CD4-positive, alpha-beta T cell treated with Interleukin-15 for 4 hours (primary cell): ENCODE measurements at regions not wholly inside any gene's neighbourhood (a gene's known extent, or its start where the extent isn't known, plus 50 kb on each side); places are given as distances from the start of the nearest gene placed in this dataset.
"Not testable (repeated sequence)": the region's sequence is repeated elsewhere in the genome, so short reads cannot be mapped to it uniquely, and the experiment has no call there.

ENCODE experiments used
- DNase-seq: peaks from one replicate; pipeline ENCODE4 v3.0.0-alpha.2; 2020; ENCODE audit warnings: low spot score

GRCh38 chr21:32940079-32941014 is 85.4 kb upstream of the OLIG2 start:
- peak; percentile 55 for DNase-seq

DNA sequence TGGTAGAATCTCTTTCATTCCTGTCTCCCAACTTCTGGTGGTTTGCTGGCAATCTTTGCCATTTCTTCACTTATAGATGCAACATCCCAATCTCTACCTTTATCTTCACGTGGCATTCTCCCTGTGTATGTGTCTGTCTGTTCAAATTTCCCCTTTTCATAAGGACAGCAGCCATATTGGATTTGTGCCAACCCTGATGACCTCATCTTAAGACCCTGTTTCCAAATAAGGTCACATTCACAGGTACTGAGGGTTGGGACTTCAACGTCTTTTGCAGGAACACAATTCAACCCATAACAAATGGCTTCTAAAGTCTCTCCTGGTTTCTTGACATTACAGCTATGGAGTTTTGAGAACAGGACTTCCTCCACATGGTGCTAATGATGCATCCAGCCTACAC is 84.5 kb upstream of the OLIG2 start:
- DNase-seq = no peak

DNA sequence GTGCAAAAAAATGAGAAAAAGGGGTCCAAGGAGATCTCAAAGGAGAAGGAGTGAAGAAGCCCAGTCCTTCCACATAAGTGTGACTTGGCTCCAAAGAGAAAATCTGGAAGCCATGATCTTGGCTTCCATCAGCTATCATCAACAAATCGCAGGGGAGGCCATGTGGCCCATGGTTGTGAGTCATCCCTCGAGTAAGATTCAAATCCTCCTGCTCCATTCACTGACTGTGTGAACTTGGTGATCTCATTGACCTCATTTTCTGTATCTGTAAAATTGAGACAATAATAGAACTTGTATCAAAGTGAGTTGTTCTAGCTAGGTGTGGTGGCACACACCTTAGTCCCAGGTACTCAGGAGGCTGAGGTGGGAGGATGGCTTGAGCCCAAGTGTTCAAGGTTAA is 79.1 kb upstream of the OLIG2 start:
- DNase-seq = no peak

DNA sequence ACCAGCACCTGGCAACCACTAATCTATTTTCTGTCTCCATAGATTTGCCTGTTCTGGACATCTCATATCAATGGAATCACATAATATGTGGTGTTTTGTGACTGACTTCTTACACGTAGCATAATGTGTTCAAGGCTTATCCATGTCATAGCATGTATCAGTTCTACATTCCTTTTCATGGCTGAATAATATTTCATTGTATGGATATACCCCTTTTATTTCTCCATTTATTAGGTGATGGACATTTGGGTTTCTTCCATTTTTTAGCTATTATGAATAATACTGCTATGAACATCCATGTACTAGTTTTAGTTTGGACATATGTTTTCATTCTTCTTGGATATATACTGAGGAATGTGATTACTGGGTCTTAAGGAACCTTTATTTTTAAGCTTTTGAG is 78.0 kb upstream of the OLIG2 start:
- no peak for DNase-seq

- DNase-seq = no peak
Measured at GRCh38 chr21:32949701-32950100, 76.0 kb upstream of the OLIG2 start.

DNA sequence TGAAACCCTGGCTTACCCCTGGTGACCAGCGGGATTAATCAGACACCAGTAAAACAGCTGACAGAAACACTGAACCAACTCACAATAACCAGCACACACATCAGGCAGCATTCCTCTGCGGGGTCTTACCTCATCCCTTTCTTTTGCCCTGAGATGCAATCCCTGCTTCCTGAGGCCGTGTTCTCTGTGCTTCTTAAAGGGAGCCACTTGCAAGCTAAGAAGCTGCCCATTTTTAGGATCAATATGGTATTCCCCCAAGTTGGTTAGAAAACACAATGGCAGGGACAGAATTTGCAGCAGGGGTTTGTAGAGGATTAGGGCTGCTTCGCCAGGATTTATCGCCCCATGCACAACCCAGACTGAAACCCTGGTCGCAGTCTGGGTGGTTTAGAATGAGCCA is 74.7 kb upstream of the OLIG2 start:
- DNase-seq = no peak

DNA sequence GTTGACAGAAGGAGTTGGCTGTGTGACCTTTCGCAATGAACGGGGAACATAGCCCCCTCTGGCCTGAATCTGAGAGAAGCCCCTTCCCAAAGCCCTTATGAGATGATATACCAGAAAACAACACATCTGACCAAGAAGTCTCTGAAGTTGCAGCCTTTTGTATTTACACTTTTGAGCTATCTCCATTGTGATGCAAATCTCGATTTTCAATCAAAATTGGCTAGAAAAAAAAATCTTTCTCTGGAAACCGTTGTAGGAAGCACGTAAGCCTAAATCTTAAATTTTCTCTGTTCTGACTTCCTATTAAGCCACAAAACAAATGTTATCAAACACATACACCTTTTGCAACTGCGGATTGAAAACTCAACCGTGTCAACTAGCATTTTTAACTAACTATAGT is 71.4 kb upstream of the OLIG2 start:
- DNase-seq = no peak

DNA sequence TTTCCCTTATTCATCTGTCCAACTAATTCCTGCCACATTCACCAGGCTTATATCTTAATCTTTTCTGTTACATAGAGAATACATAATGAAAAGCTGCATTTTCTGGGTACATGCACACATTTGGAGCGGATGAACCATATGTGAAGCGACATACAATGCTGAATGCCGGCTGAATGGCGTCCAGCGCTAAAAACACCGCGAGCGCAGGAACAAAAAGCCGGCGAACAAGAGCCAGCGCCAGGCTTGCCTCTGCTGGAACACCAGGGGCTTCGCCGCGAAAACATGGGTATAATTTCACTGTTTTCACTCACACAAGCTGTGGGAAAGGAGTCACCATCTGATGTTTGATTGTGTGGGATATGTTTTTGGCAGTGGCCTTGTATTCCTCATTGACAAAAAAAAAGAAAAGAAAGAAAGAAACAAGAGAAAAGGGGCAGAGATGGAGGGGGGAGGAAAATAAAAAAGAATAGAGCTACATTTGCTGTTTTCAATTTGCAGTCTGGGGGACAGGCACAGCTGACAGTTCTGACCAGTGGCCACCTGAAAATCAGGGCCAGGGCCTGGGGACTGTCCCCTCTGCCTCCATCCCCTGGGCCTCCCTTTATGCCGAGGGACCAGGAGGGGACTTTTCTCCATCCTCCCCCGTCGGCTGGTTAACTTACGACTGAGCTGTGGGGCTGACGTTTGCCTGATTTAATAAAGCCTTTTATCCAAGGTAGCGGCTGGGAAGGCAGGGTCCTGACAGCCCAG is 70.2 kb upstream of the OLIG2 start:
- no peak for DNase-seq

DNA sequence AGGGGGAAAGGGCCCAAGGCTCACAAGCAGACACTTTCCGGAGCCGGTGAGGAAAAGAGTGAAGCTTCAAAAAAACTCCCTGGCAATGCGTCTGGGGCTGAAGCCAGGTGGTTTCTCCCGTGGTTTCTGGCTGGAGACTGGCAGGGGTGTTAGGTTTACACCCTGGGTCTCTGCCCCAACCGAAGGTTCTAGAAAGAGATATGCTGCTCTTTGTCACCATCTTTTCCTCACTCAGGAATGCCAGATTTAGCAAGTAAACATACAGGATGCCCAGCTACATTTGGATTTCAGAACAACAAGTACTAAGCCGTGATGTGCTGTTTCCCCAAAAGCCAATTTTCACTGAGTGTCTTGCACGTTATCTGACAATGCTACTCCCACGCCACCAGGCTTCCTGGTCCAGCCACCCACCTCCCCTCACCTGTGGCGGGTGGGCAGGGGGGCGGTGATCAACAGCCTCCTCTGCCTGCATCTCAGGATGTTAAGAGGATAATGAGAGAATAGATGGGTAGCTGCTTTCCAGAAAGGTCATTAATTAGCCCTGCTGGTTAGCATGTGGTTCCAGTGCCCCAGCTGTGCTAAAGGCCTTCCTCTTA is 69.6 kb upstream of the OLIG2 start:
- no peak for DNase-seq

DNA sequence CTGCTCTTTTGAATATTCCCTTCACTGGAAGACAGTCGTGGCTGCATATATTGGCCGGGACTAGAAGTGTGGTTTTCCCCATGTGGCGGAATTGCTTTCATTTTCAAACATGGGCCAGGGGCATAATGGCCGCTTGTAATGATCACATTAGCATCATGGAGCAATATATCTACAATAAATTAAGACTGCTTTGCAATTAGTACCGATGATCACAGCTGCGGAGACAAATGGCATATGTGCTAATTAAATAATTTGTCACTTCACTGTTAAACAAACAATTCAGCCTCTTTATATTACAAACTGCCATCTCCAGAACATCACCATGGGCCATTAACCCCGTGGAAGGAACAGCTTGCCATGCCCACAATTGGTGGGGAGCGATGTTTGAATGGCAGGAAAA is 68.2 kb upstream of the OLIG2 start:
- DNase-seq = no peak

DNA sequence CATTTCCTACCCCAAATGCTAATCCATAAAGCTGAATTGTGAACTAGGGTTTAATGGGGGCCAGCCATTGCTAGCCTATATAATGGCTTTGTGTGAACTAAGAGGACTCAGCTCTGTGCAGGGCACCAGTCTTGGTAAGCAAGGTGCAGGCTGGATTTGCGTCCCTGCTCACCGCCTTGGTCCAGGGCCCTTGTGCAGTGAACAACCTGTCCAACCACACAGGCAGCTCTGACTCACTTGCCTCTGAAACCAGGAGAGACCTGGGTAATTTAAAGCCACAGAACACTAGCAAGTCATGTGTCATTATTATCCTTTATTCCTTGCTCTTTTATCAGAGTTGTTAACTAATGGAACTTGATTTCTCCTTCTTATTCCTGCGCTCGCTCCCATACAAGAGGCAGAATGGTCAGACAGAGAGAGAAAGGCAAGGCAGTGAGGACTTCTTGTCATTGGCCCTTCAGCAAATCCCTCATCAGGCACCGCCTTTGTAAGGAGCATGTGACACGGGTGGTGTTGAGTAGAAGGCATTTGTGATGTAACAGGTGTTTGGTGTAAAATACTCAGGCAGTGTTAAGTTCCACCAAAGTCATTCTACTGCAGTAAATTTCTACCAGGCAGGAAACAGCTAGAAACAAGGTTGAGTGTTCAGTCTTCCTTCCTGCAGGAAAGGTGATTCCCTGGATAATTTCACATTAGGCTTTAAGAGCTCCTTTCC is 67.3 kb upstream of the OLIG2 start:
- DNase-seq = no peak

DNA sequence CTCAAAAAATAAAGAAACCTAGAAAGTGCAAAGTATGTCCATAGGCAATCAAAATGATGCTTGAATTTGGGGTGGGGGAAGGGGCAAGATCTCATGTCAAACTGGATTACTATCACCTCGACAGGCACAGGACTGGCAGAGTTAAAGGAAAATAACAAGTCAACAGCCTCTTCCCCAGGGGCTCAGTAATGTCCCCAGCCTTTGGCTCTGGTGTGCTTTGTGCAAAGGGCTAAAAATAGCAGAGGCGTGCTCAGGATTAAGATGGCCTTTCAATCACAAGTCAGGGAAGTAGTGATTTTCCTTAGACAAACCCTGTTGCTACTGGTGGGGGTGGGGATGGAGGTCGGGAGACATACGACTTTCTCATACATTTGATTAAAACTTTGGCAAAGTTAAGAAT is 63.5 kb upstream of the OLIG2 start:
- DNase-seq = no peak

DNA sequence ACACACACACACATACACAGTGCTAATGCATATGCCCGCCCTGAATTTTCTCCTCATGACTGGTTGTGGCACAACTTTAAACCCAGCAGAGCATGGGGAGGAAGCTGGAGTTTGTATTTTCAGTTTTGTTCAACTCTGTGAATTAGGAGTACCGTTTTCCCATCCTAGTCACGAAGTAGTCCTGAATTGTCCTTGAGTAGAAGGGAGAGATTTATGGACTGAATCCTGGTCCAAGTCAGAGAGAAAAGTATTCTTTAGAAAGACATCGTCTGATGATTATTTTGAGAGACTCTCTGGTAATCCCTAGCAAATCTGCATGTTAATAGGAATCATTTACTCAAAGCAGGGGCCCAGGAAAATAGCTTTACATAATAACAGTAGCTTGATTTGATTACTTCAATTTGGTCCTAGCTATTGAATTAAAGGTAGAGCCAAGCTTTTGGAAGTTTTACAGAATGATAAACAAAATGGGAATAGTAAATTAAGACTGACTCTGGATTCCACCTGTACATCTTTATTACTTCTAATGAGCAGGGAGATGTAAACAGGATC is 60.5 kb upstream of the OLIG2 start:
- no peak for DNase-seq

DNA sequence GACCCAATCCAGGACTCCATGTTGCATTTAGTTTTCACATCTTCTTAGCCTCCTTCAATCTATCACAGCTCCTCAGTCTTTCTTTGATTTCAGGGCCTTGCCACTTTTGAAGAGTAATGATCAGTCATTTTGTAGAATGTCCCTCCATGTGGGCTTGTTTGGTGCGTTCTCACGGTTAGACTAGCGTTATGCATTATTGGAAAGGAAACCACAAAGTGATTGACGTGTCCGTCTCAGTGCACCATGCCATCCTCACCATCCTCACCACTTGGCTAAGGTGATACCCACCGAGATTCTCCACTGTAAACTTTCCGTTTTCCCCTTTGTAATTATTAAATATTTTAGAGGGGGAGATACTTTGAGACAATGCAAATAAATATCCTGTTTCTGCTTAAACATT is 59.6 kb upstream of the OLIG2 start:
- no peak for DNase-seq

DNA sequence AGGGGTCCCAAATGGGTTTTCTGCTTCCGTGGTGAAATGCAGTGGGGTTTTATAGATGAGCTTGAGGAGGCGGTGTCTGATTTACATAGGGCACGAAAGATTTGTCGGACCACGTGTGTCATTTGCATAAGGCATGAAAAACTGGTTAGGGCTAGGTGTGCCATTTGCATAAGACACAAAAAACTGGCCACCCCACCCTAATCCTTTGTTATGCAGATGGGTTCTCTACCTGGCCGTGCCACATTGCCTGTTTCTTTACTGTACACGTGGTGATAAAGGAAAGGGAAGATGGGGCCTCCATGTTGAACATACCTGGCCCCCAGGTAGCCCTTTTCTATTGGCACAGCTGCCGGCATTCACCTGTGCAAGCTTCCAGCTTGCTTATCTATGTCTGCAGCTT is 57.6 kb upstream of the OLIG2 start:
- DNase-seq = not testable (repeated sequence)

DNA sequence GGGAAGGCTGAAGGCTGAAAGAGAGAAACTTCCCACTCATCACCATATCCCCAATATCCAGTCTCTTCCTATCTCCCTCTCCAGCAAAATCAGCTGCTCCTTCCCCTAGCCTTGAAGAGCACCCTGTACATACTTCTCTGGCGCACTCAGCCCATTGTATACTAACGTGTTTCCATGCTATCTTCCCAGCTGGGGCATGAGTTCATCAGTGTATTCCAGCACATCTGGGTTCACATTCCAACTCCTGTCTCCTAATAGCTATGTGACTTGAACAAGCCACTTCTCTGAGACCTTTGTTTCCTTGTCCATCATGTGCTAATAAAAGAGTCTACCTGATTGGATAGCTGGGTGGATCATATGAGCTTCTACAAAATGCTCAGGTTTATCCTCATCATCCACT is 51.1 kb upstream of the OLIG2 start:
- DNase-seq = no peak

- DNase-seq = no peak
Measured at GRCh38 chr21:32975811-32976431, 49.8 kb upstream of the OLIG2 start.
